Skeletal muscle tissue (tissue), 3 donors: ENCODE measurements at regions not wholly inside any gene's neighbourhood (a gene's known extent, or its start where the extent isn't known, plus 50 kb on each side); places are given as distances from the start of the nearest gene placed in this dataset.

Experiments
- H3K27ac ChIP-seq: one replicate; pipeline ENCODE4 v1.7.0; 2013; ENCODE audit warnings: mild to moderate bottlenecking, low read depth, low read length, inconsistent platforms
- H3K27me3 ChIP-seq, 3 donors: one replicate each; pipeline ENCODE4 v1.7.0; 2013; ENCODE audit warnings: low read length in 3 of 3; ENCODE audit not compliant: control insufficient read depth in 3 of 3, insufficient read depth in 3 of 3
- H3K36me3 ChIP-seq, 3 donors: one replicate each; pipeline ENCODE4 v1.7.0; 2013; ENCODE audit warnings: low read length in 3 of 3; ENCODE audit not compliant: control insufficient read depth in 3 of 3, insufficient read depth in 3 of 3
- H3K4me1 ChIP-seq, 3 donors: one replicate each; pipeline ENCODE4 v1.7.0; 2013; ENCODE audit warnings: low read length in 3 of 3, mild to moderate bottlenecking in 3 of 3; ENCODE audit not compliant: control insufficient read depth in 3 of 3, insufficient read depth in 3 of 3
- H3K4me3 ChIP-seq, 3 donors: one replicate each; pipeline ENCODE4 v1.7.0; 2013; ENCODE audit warnings: low read length in 3 of 3
- H3K9ac ChIP-seq, 3 donors: one replicate each; pipeline ENCODE4 v1.7.0; 2013; ENCODE audit warnings: low read length in 3 of 3, mild to moderate bottlenecking in 3 of 3, moderate library complexity in 2 of 3, low read depth in 1 of 3
- H3K9me3 ChIP-seq, 3 donors: one replicate each; pipeline ENCODE4 v1.7.0; 2013; ENCODE audit warnings: low read length in 3 of 3; ENCODE audit not compliant: control insufficient read depth in 3 of 3
- donor health status: Osteomylitis.

DNA sequence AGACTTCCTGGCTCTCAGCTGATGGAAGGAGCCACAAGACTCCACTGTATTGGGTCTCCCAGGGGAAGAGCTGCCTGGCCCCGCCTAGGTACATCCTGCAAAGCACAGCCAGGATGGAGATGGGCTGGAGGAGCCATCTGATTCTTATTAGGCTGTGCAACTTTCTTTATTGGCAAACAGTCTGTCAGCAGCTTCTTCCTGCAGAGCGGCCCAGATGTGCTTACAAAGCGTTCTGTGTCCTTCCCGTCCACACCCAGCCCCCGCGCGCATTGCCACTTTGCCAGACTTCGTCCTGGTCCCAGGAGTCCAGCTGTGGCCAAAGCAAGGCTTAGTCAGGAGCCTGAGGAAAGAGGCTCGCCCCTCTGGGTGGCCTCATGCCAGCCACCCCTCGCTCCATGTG is 409.3 kb downstream of the ZNF536 start:
- no peaks in the 10 kb centered on the region for H3K4me1 ChIP-seq
- H3K4me3 ChIP-seq, result no peak overlapping the region
- H3K27ac ChIP-seq, result no peak overlapping the region
- no peak overlapping the region for H3K9ac ChIP-seq
- H3K36me3 ChIP-seq, result no peaks in the 10 kb centered on the region
- peaks cover 0 to 12% (median 0%) of the 10 kb centered on the region in 3 donors for H3K27me3 ChIP-seq
- no peaks in the 10 kb centered on the region for H3K9me3 ChIP-seq

DNA sequence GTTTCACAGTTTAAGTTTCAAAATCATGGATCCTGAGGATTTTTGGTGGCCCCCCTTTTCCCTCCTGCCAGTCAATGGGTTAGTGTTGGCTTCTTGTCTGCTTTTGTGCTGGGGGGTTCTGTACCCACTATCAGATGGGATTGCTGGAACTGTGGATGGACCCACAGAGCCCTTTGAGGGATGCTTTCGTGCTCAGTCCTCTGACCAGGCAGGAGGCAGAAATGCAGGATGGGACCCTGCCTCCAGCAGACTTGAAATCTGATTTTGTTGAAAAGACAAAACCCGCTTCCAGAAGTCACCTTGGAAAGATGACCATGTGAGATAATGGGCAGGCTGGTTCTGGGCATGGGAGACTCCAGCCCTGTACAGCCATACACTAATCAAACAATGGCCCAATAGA is 408.9 kb downstream of the ZNF536 start:
- H3K9ac ChIP-seq, result no peak overlapping the region
- H3K4me3 ChIP-seq, result no peak overlapping the region
- peaks cover 0 to 12% (median 0%) of the 10 kb centered on the region in 3 donors for H3K27me3 ChIP-seq
- no peak overlapping the region for H3K27ac ChIP-seq
- H3K9me3 ChIP-seq, result no peaks in the 10 kb centered on the region
- H3K4me1 ChIP-seq, result no peaks in the 10 kb centered on the region
- no peaks in the 10 kb centered on the region for H3K36me3 ChIP-seq

DNA sequence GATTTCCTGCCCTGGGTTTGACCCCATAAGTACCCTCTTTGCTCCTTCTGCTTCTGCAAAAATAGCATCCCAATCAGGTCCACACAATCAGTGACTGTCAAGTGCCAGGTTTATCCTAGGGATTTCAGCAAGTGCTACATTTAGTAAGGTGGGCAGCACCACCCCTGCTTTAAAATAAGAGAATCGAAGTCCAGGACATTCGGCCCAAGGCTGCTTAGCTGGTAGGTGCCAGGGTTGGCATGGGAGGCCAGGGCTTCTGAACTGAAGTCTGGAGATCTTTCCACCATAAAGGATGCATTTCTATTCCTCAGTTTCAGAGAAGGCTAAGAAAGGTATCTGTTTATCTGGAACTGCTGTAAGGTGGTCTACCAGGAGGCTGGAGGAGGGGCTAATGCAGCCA is 408.3 kb downstream of the ZNF536 start:
- Histone ChIP-seq H3K4me1 (no peaks in the 10 kb centered on the region), H3K9ac (no peak overlapping the region), H3K36me3 (no peaks in the 10 kb centered on the region), H3K4me3 (no peak overlapping the region), H3K9me3 (no peaks in the 10 kb centered on the region), H3K27ac (no peak overlapping the region), H3K27me3 (peaks cover 0 to 12% (median 0%) of the 10 kb centered on the region in 3 donors)

DNA sequence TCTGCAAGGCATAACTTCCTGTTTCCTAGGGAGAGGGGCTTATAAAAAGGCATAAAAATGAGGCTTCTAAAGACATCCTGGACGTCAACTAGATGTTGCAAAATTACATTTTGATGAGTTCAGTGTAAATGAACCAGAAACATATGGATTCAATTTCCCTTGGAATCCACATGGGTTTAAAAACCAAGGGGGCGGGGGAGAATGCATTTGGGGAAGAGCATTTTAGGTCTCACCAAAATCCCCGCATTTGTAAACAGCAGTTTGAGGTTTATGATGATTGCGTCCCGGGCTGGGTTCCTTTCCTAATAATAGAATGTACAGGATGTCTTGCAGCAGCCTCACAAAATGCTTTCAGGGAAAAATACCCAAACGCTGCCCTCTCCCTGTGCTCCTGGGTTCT is 407.8 kb downstream of the ZNF536 start:
- Histone ChIP-seq H3K36me3 (no peaks in the 10 kb centered on the region), H3K9ac (no peak overlapping the region), H3K4me3 (no peak overlapping the region), H3K27ac (no peak overlapping the region), H3K9me3 (no peaks in the 10 kb centered on the region), H3K4me1 (no peaks in the 10 kb centered on the region), H3K27me3 (peaks cover 0 to 12% (median 0%) of the 10 kb centered on the region in 3 donors)

DNA sequence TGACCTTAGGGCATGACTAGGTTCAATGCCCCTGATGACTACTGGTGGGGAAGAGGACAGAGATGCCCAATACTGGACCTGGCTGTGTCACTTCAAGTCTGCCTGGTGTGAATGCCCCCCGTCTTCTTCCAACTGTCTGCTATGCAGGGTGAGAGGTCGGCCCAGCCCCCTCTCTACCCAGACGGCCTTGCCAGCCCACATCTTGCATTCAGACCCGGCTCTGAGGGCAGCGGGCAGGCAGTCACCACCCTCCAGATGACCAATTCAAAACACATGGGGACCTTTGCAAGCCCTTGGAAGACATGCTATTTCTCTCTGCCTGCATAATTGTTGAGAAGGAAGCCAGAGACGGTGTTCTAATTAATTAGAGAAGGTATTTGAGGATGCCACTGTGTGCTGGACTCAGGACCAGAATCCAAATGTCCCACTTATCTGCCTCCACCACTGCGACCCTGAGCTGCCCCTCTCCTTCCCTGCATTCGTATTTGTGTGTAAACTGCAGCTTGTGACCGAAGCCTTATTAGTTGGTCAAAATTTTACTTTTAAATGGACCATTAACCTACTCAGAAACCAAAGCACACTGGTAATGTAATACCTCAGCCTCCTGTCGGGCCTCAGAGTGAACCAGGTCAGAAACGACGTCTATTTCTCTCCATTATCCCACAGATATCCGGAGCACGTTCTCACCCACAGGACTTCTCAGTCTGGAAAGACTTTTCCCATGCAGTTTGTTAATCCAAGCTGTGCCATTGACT is 407.0 kb downstream of the ZNF536 start:
- Histone ChIP-seq H3K9me3 (no peaks in the 10 kb centered on the region), H3K36me3 (no peaks in the 10 kb centered on the region), H3K9ac (no peak overlapping the region), H3K27me3 (peaks cover 0 to 12% (median 0%) of the 10 kb centered on the region in 3 donors), H3K4me3 (no peak overlapping the region), H3K4me1 (no peaks in the 10 kb centered on the region), H3K27ac (no peak overlapping the region)

DNA sequence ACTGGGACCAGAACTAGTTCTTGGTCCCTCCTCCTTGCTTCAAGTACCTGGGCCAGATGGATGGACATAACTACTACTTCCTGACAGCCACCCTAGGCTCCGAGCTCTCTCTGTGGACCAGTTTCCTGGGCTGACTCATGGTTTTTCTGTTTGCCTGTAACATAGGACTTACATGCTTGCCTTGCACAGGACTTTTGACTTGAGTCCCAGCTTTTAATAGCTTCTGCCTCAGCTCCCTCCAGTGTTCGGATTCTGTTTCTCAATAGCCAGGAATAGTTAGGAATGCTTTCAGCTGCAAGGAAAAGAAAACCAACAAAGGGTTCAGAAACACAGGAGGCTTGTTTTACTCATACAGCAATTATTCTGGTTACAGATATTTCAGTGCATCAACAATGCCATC is 405.9 kb downstream of the ZNF536 start:
- H3K27me3 ChIP-seq, result peaks cover 0 to 12% (median 0%) of the 10 kb centered on the region in 3 donors
- no peak overlapping the region for H3K9ac ChIP-seq
- no peaks in the 10 kb centered on the region for H3K36me3 ChIP-seq
- peaks cover 0 to 2% (median 0%) of the 10 kb centered on the region in 3 donors for H3K9me3 ChIP-seq
- no peak overlapping the region for H3K4me3 ChIP-seq
- H3K27ac ChIP-seq, result no peak overlapping the region
- no peaks in the 10 kb centered on the region for H3K4me1 ChIP-seq

DNA sequence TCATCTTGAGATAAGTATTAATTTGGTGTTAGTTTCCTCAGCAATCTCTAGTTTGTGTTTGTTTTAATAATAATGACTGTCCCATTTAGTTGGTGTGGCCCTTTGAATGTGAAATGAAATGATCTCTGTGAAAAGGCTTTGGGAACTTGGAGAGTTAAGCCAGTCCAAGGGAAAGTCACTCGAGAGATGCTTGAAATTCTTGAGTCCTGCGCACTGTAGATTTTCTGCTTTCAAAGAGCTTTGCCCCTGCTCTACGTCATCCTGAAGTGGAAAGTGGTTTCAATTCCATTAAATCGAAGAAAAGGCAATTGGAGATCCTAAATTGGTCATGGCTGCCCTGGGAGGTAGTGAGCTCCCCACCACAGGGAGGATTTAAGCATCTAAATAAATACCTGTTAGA is 403.8 kb downstream of the ZNF536 start:
- H3K36me3 ChIP-seq, result no peaks in the 10 kb centered on the region
- peaks cover 0 to 7% (median 0%) of the 10 kb centered on the region in 3 donors for H3K27me3 ChIP-seq
- H3K4me1 ChIP-seq, result no peaks in the 10 kb centered on the region
- H3K9me3 ChIP-seq, result peaks cover 0 to 6% (median 0%) of the 10 kb centered on the region in 3 donors
- no peak overlapping the region for H3K4me3 ChIP-seq
- no peak overlapping the region for H3K9ac ChIP-seq
- H3K27ac ChIP-seq, result no peak overlapping the region

DNA sequence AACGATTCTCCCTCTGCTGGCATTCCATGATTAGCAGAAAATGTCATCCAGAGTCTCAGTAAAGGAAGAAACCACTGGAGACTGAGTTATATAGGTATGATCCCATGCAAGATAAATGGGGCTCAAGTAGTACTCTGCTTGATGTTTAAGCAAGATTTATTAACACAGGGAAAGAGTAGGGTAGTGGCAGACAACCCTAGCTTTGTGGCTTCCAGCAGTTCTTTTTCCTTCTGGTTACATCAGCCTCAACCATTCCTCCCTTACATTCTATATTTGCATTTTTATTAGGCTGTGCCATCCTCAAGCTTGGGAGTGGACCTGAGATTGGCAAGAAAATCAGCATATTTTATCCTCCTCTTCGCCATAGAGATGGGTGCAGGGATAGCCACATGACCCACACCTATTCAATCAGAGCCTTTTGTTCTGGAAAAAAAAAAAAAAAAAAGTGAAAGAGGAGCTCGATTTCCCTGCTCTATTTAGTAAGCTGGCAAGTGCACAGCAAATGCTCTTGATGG is 402.1 kb downstream of the ZNF536 start:
- peaks cover 0 to 6% (median 0%) of the 10 kb centered on the region in 3 donors for H3K9me3 ChIP-seq
- H3K27me3 ChIP-seq, result no peaks in the 10 kb centered on the region
- no peak overlapping the region for H3K4me3 ChIP-seq
- no peak overlapping the region for H3K9ac ChIP-seq
- H3K4me1 ChIP-seq, result no peaks in the 10 kb centered on the region
- no peak overlapping the region for H3K27ac ChIP-seq
- H3K36me3 ChIP-seq, result no peaks in the 10 kb centered on the region

DNA sequence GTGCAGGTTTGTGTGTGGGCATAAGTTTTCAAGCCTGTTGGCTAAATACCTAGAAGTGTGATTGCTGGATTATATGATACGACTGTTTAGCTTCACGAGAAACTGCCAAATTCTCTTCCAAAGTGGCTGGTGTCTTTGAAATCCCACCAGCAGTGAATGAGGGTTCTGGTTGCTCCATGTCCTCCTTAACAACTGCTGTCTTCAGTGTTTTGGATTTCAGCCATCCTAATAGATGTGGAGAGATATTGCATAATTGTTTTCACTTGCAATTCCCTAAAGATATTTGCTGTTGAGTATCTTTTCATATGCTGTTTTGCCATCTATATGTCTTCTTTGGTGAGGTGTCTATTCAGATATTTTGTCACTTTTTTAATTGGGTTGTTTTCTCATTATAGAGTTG is 390.5 kb downstream of the ZNF536 start:
- H3K9ac ChIP-seq, result no peak overlapping the region
- no peaks in the 10 kb centered on the region for H3K4me1 ChIP-seq
- H3K27me3 ChIP-seq, result no peaks in the 10 kb centered on the region
- no peaks in the 10 kb centered on the region for H3K36me3 ChIP-seq
- H3K27ac ChIP-seq, result no peak overlapping the region
- no peaks in the 10 kb centered on the region for H3K9me3 ChIP-seq
- no peak overlapping the region for H3K4me3 ChIP-seq

DNA sequence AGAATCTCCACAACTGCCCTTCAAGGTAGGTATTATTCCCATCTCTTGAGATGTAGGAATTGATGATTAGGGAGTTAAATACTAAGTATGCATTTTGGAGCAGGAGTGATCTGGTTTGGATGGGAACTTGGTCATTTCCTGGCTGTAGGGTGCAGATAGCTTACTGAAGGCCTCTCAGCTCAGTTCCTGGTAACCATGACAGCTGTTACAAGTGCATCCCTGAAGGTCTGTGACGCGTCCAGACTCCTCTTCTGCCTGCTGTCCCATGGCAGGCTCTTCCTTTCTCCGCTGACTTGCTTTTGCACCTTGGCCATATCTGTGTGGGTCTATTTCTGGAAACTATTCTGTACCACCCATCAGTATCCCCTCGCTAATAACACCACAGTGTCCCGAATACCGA is 387.8 kb downstream of the ZNF536 start:
- no peaks in the 10 kb centered on the region for H3K9me3 ChIP-seq
- H3K4me3 ChIP-seq, result no peak overlapping the region
- no peak overlapping the region for H3K9ac ChIP-seq
- no peaks in the 10 kb centered on the region for H3K27me3 ChIP-seq
- H3K36me3 ChIP-seq, result no peaks in the 10 kb centered on the region
- H3K27ac ChIP-seq, result no peak overlapping the region
- H3K4me1 ChIP-seq, result no peaks in the 10 kb centered on the region
